IPS-18c (cell line): ENCODE measurements at regions not wholly inside any gene's neighbourhood (a gene's known extent, or its start where the extent isn't known, plus 50 kb on each side); places are given as distances from the start of the nearest gene placed in this dataset.

Source experiments
- H3K4me3 ChIP-seq: 2 replicates; pipeline ENCODE4 v1.7.0; 2013; ENCODE audit warnings: low read depth, mild to moderate bottlenecking, low read length, moderate library complexity; ENCODE audit not compliant: insufficient read depth
- H3K9me3 ChIP-seq: one replicate; pipeline ENCODE4 v1.6.1; 2013; ENCODE audit warnings: mild to moderate bottlenecking, low read length, moderate library complexity; ENCODE audit not compliant: control insufficient read depth, insufficient read depth

GRCh38 chr7:128190051-128190647 lies 50.9 kb upstream of the LEP start:
- Histone ChIP-seq H3K9me3 (no peaks in the 10 kb centered on the region), H3K4me3 (no peak overlapping the region)

- Histone ChIP-seq H3K4me3 (no peak overlapping the region), H3K9me3 (no peaks in the 10 kb centered on the region)
These were observed 49.8 kb upstream of the LEP start for GRCh38 chr7:128191136-128191844.
